HepG2 (cell line): ENCODE measurements at regions not wholly inside any gene's neighbourhood (a gene's known extent, or its start where the extent isn't known, plus 50 kb on each side); places are given as distances from the start of the nearest gene placed in this dataset.

ENCODE experiments used
- CC2D1A ChIP-seq: sonication (generic); formaldehyde crosslinking; IDR thresholded peaks from 2 replicates; pipeline ENCODE4 v1.8.1; 2023; ENCODE audit warnings: mild to moderate bottlenecking, missing genetic modification reagents
- CTCF ChIP-seq: sonication (generic); formaldehyde crosslinking; IDR thresholded peaks from 2 replicates; pipeline ENCODE4 v1.5.0; 2020; ENCODE audit warnings: mild to moderate bottlenecking, missing genetic modification reagents, moderate library complexity
- DMAP1 ChIP-seq: IDR thresholded peaks from 2 replicates; pipeline ENCODE4 v1.6.1; 2016
- HES4 ChIP-seq: sonication (generic); formaldehyde crosslinking; IDR thresholded peaks from 2 replicates; pipeline ENCODE4 v1.9.0; 2021; ENCODE audit warnings: mild to moderate bottlenecking, missing genetic modification reagents, borderline replicate concordance
- HINFP ChIP-seq: sonication (generic); formaldehyde crosslinking; IDR thresholded peaks from 2 replicates; pipeline ENCODE4 v1.4.0; 2020; ENCODE audit warnings: low read depth, mild to moderate bottlenecking, missing genetic modification reagents
- HNRNPLL ChIP-seq: fragments of 200-400 bp; formaldehyde crosslinking; IDR thresholded peaks from 2 replicates; pipeline ENCODE4 v1.6.1; 2017; ENCODE audit warnings: mild to moderate bottlenecking, low read depth, low read length; ENCODE audit not compliant: poor library complexity, severe bottlenecking
- IKZF4 ChIP-seq: sonication (generic); formaldehyde crosslinking; IDR thresholded peaks from 2 replicates; pipeline ENCODE4 v1.5.1; 2020; ENCODE audit warnings: borderline replicate concordance, mild to moderate bottlenecking, low read depth, missing genetic modification reagents; ENCODE audit errors: not compliant biosample characterization
- KDM3A ChIP-seq: IDR thresholded peaks from 2 replicates; pipeline ENCODE4 v1.6.1; 2018; ENCODE audit warnings: low read depth, missing compliant biosample characterization
- KMT2A ChIP-seq: sonication (generic); formaldehyde crosslinking; IDR thresholded peaks from 2 replicates; pipeline ENCODE4 v1.4.0; 2020; ENCODE audit warnings: missing genetic modification reagents
- NFYC ChIP-seq: IDR thresholded peaks from 2 replicates; pipeline ENCODE4 v1.6.1; 2016; ENCODE audit warnings: missing genetic modification reagents, missing compliant biosample characterization
- NR0B2 ChIP-seq: sonication (generic); formaldehyde crosslinking; IDR thresholded peaks from 2 replicates; pipeline ENCODE4 v1.4.0; 2020; ENCODE audit warnings: mild to moderate bottlenecking, missing genetic modification reagents
- ZBTB38 ChIP-seq: sonication (generic); formaldehyde crosslinking; IDR thresholded peaks from 2 replicates; pipeline ENCODE4 v1.5.1; 2020; ENCODE audit warnings: mild to moderate bottlenecking, missing genetic modification reagents
- ZBTB46 ChIP-seq: sonication (generic); formaldehyde crosslinking; IDR thresholded peaks from 2 replicates; pipeline ENCODE4 v1.4.0; 2020; ENCODE audit warnings: mild to moderate bottlenecking, missing genetic modification reagents, borderline replicate concordance
- ZNF235 ChIP-seq: sonication (generic); formaldehyde crosslinking; IDR thresholded peaks from 2 replicates; pipeline ENCODE4 v1.8.1; 2023; ENCODE audit warnings: mild to moderate bottlenecking, missing genetic modification reagents, borderline replicate concordance
- ZNF335 ChIP-seq: sonication (generic); formaldehyde crosslinking; IDR thresholded peaks from 2 replicates; pipeline ENCODE4 v1.4.0; 2020; ENCODE audit warnings: missing genetic modification reagents
- ZNF607 ChIP-seq: sonication (generic); formaldehyde crosslinking; IDR thresholded peaks from 2 replicates; pipeline ENCODE4 v1.5.1; 2020; ENCODE audit warnings: missing genetic modification reagents, mild to moderate bottlenecking, borderline replicate concordance
- ZNF850 ChIP-seq: sonication (generic); formaldehyde crosslinking; conservative IDR thresholded peaks from 2 replicates; pipeline ENCODE4 v1.9.0; 2021; ENCODE audit warnings: mild to moderate bottlenecking, missing genetic modification reagents
- TF ChIP-seq, protein P1 (sequence below): sonication (generic); formaldehyde crosslinking; IDR thresholded peaks from 2 replicates; pipeline ENCODE4 v1.4.0; 2020; ENCODE audit warnings: missing genetic modification reagents

DNA sequence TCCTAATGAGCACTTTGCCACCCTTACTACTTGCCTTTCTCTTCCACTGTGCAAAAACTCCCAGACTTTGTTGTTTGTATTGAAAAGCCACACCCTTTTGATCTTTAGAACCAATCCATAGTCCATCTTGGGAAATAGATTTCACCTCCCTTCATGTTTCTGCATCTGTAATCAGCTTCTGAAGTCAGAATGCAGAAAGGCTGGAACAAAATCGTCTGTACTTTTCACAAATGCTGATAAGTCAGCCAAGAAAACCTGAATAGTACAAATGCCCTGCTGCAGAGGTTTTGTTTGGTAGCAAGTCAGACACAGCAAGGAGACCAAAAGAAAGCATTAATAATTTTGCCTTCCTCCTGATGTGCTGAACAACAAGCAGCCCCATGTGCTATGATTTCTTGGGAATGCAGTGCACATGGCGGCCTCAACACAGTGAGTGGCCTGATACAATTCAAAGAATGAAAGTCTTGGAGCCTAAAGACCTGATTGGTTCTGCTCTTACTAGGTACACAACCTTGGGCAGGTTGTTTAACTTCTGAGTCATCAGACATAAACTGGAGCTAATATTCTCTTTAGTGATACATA is 59.2 kb upstream of the STK32A start (continued):
- TF ChIP-seq HINFP (CRISPR knock-in tag): no peak
- no peak for TF ChIP-seq ZNF335
- TF ChIP-seq HES4 (CRISPR knock-in tag): no peak
- TF ChIP-seq IKZF4: no peak
- no peak for TF ChIP-seq KDM3A (CRISPR knock-in tag)
- peak; percentile 74; the same call in 1 of the 2 replicates for TF ChIP-seq ZNF607 (CRISPR knock-in tag)
- TF ChIP-seq NFYC (CRISPR knock-in tag): peak; percentile 79
- TF ChIP-seq NR0B2 (CRISPR knock-in tag): no peak
- no peak for TF ChIP-seq ZNF235 (CRISPR knock-in tag)
- TF ChIP-seq ZNF850 (CRISPR knock-in tag): no peak
- no peak for TF ChIP-seq KMT2A (CRISPR knock-in tag)
- TF ChIP-seq ZBTB46 (CRISPR knock-in tag): no peak
- no peak for TF ChIP-seq ZBTB38 (CRISPR knock-in tag)
- no peak for TF ChIP-seq CC2D1A
- no peak for TF ChIP-seq HNRNPLL
- no peak for TF ChIP-seq DMAP1 (CRISPR knock-in tag)
- TF ChIP-seq, protein P1, sequence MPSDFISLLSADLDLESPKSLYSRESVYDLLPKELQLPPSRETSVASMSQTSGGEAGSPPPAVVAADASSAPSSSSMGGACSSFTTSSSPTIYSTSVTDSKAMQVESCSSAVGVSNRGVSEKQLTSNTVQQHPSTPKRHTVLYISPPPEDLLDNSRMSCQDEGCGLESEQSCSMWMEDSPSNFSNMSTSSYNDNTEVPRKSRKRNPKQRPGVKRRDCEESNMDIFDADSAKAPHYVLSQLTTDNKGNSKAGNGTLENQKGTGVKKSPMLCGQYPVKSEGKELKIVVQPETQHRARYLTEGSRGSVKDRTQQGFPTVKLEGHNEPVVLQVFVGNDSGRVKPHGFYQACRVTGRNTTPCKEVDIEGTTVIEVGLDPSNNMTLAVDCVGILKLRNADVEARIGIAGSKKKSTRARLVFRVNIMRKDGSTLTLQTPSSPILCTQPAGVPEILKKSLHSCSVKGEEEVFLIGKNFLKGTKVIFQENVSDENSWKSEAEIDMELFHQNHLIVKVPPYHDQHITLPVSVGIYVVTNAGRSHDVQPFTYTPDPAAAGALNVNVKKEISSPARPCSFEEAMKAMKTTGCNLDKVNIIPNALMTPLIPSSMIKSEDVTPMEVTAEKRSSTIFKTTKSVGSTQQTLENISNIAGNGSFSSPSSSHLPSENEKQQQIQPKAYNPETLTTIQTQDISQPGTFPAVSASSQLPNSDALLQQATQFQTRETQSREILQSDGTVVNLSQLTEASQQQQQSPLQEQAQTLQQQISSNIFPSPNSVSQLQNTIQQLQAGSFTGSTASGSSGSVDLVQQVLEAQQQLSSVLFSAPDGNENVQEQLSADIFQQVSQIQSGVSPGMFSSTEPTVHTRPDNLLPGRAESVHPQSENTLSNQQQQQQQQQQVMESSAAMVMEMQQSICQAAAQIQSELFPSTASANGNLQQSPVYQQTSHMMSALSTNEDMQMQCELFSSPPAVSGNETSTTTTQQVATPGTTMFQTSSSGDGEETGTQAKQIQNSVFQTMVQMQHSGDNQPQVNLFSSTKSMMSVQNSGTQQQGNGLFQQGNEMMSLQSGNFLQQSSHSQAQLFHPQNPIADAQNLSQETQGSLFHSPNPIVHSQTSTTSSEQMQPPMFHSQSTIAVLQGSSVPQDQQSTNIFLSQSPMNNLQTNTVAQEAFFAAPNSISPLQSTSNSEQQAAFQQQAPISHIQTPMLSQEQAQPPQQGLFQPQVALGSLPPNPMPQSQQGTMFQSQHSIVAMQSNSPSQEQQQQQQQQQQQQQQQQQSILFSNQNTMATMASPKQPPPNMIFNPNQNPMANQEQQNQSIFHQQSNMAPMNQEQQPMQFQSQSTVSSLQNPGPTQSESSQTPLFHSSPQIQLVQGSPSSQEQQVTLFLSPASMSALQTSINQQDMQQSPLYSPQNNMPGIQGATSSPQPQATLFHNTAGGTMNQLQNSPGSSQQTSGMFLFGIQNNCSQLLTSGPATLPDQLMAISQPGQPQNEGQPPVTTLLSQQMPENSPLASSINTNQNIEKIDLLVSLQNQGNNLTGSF (CRISPR knock-in tag): no peak
- no peak for TF ChIP-seq CTCF (CRISPR knock-in tag)
